CD4-positive, alpha-beta T cell (primary cell): ENCODE measurements at regions not wholly inside any gene's neighbourhood (a gene's known extent, or its start where the extent isn't known, plus 50 kb on each side); places are given as distances from the start of the nearest gene placed in this dataset.

Source experiments
- ATAC-seq: fragments of 200-7000 bp; cut with Tn5 transposase; one replicate; pipeline ENCODE4 v1.10.0; 2022; ENCODE audit warnings: mild to moderate bottlenecking; ENCODE audit not compliant: poor library complexity
- CTCF ChIA-PET: fragments of 350-600 bp; sonication (Branson Sonifier 250); formaldehyde crosslinking; loops from one replicate; lab custom pipeline; 2021; ENCODE audit warnings: antibody characterized with exemption, inconsistent platforms; lab: Charles Lee
- POLR2A ChIA-PET: fragments of 350-600 bp; sonication (Branson Sonifier 250); formaldehyde crosslinking; loops from one replicate; lab custom pipeline; 2021; ENCODE audit warnings: antibody characterized with exemption, inconsistent platforms; lab: Charles Lee
- DNase-seq, 14 experiments: peaks; one replicate each; pipeline ENCODE4 v3.0.0-alpha.2; 2013 to 2020; ENCODE audit warnings: mixed read lengths in 2 of 14
- H3K27ac ChIP-seq, 2 donors: one replicate each; pipeline versions ENCODE4 v1.5.1 to v1.7.0; 2013; ENCODE audit warnings: low read length in 2 of 2, low read depth in 1 of 2, mild to moderate bottlenecking in 1 of 2
- H3K27me3 ChIP-seq, 2 experiments: 1 replicate in 1 of 2; 2 replicates in 1 of 2; pipeline versions ENCODE4 v1.6.1 to v1.7.0; 2013; ENCODE audit warnings: low read length in 2 of 2, control low read depth in 1 of 2, mild to moderate bottlenecking in 1 of 2, moderate library complexity in 1 of 2; ENCODE audit not compliant: insufficient read depth in 2 of 2, control insufficient read depth in 1 of 2
- H3K36me3 ChIP-seq: one replicate; pipeline ENCODE4 v1.6.1; 2013; ENCODE audit warnings: low read length, control low read depth; ENCODE audit not compliant: insufficient read depth
- H3K4me1 ChIP-seq: one replicate; pipeline ENCODE4 v1.6.1; 2013; ENCODE audit warnings: low read length, control low read depth; ENCODE audit not compliant: insufficient read depth
- H3K4me3 ChIP-seq: one replicate; pipeline ENCODE4 v1.5.1; 2013; ENCODE audit warnings: mild to moderate bottlenecking, low read length, moderate library complexity
- H3K9me3 ChIP-seq, 2 experiments: 1 replicate in 1 of 2; 2 replicates in 1 of 2; pipeline versions ENCODE4 v1.6.1 to v1.7.0; 2013; ENCODE audit warnings: low read length in 2 of 2, mild to moderate bottlenecking in 2 of 2, control low read depth in 1 of 2, moderate library complexity in 1 of 2; ENCODE audit not compliant: control insufficient read depth in 1 of 2, insufficient read depth in 1 of 2
- H3K27ac Mint-ChIP-seq: one replicate; pipeline ENCODE4 v1.8.0; 2020; ENCODE audit warnings: mixed read lengths
- H3K27me3 Mint-ChIP-seq: one replicate; pipeline ENCODE4 v1.8.0; 2021; ENCODE audit warnings: mixed read lengths
- H3K36me3 Mint-ChIP-seq: one replicate; pipeline ENCODE4 v1.8.0; 2021; ENCODE audit warnings: low read depth, mixed read lengths
- H3K4me1 Mint-ChIP-seq: one replicate; pipeline ENCODE4 v1.8.0; 2021; ENCODE audit warnings: low read depth, mixed read lengths
- H3K4me3 Mint-ChIP-seq: one replicate; pipeline ENCODE4 v1.8.0; 2020; ENCODE audit warnings: mild to moderate bottlenecking, mixed read lengths
- H3K9me3 Mint-ChIP-seq: one replicate; pipeline ENCODE4 v1.8.0; 2020; ENCODE audit warnings: mixed read lengths
- intact Hi-C, 2 experiments: fragments of 100-400 bp; cut with DNase I in 1 of 2; cut with micrococcal nuclease in 1 of 2; formaldehyde crosslinking; loops; one replicate each; pipeline versions ENCODE4 v1.15.1 to v1.9.0; 2023 to 2025; cut with DNase I, micrococcal nuclease
- TF ChIP-seq, protein P1 (sequence below): fragments of 200-600 bp; IDR thresholded peaks from one replicate; pipeline ENCODE4 v1.8.0; 2022; ENCODE audit warnings: antibody characterized with exemption, mild to moderate bottlenecking

DNA sequence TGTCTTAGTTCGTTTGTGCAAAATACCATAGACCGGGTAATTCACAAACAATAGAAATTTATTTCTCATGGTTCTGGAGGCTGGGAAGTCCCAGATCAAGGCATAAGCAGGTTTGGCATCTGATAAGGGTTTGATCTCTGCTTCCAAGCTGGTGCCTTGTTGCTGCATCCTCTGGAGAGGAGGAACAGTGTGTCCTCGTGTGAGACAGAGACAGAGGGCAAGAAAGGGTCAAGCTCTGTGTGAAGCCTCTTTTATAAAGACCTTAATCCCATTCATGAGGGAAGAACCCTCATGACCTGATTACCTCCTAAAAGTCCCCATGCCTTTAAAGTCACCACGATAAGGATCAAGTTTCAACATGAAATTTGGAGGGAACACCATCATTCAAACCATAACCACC, 55.8 kb upstream of the TANC2 start:
- H3K4me1 ChIP-seq, result no peaks in the 10 kb centered on the region
- ChIA-PET CTCF (no interaction called here), POLR2A (no interaction called here)
- intact Hi-C loops, result no loop called here
- Mint-ChIP-seq H3K9me3 (no peaks in the 10 kb centered on the region), H3K4me3 (no peak overlapping the region), H3K36me3 (no peaks in the 10 kb centered on the region), H3K27me3 (peaks cover 35% of the 10 kb centered on the region), H3K27ac (no peak overlapping the region), H3K4me1 (no peaks in the 10 kb centered on the region)
- H3K36me3 ChIP-seq, result no peaks in the 10 kb centered on the region
- H3K27ac ChIP-seq, result no peak overlapping the region
- TF ChIP-seq, protein P1, sequence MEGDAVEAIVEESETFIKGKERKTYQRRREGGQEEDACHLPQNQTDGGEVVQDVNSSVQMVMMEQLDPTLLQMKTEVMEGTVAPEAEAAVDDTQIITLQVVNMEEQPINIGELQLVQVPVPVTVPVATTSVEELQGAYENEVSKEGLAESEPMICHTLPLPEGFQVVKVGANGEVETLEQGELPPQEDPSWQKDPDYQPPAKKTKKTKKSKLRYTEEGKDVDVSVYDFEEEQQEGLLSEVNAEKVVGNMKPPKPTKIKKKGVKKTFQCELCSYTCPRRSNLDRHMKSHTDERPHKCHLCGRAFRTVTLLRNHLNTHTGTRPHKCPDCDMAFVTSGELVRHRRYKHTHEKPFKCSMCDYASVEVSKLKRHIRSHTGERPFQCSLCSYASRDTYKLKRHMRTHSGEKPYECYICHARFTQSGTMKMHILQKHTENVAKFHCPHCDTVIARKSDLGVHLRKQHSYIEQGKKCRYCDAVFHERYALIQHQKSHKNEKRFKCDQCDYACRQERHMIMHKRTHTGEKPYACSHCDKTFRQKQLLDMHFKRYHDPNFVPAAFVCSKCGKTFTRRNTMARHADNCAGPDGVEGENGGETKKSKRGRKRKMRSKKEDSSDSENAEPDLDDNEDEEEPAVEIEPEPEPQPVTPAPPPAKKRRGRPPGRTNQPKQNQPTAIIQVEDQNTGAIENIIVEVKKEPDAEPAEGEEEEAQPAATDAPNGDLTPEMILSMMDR, result no peak
- no peak overlapping the region for H3K4me3 ChIP-seq
- no peaks in the 10 kb centered on the region for H3K9me3 ChIP-seq
- DNase-seq (no peak), ATAC-seq (no peak)
- H3K27me3 ChIP-seq, result peaks cover 0 to 7% of the 10 kb centered on the region in 2 experiments

DNA sequence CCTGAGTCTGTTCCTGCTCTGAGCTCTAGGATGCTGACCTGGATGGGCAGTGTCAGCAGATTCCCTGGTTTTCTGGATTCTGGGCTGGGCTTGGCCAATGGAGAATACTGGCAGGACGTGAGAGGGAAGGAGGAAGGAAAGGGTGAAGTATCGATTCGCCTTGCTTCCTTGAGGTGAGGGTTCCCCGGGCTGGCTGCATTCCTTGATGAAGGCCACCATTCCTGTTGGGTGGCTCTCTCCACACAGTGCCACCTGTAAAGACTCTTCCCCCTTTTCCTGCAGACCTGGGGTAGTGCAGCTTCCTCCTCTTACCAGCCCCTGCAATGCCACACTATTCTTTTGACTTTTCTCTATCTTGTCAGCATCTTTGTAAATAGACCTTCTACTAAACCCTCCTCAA, 58.1 kb upstream of the TANC2 start:
- Mint-ChIP-seq H3K36me3 (no peaks in the 10 kb centered on the region), H3K4me1 (no peaks in the 10 kb centered on the region), H3K9me3 (no peaks in the 10 kb centered on the region), H3K27ac (no peak overlapping the region), H3K4me3 (no peak overlapping the region), H3K27me3 (peaks cover 28% of the 10 kb centered on the region)
- no peaks in the 10 kb centered on the region for H3K4me1 ChIP-seq
- intact Hi-C loops, result no loop called here
- ChIA-PET CTCF (no interaction called here), POLR2A (no interaction called here)
- no peaks in the 10 kb centered on the region for H3K36me3 ChIP-seq
- ATAC-seq, result no peak
- H3K27me3 ChIP-seq, result peaks cover 0 to 7% of the 10 kb centered on the region in 2 experiments
- DNase-seq, result no peak
- TF ChIP-seq, protein P1, result no peak
- H3K27ac ChIP-seq, result no peak overlapping the region
- H3K9me3 ChIP-seq, result no peaks in the 10 kb centered on the region
- H3K4me3 ChIP-seq, result no peak overlapping the region

DNA sequence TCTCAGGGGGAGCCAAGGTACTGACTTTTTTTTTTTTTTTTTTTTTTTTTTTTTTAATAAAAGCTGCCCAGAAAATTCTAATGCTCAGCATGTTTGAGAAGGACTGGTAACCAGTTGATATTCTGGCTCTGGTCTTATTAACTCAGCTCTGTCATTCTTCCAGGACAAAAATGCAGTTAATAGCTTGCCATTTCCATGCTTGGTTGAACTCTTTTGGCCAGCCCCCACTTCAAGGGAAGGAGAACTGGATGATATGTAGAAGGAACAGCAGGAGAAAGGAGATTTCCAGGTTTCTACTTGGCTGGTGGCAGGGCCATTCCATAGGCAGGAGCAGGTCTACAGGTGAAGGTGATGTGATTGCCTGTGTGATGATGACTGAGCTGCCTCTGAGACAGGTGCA, 59.2 kb upstream of the TANC2 start:
- Mint-ChIP-seq H3K36me3 (no peaks in the 10 kb centered on the region), H3K4me3 (no peak overlapping the region), H3K9me3 (no peaks in the 10 kb centered on the region), H3K27me3 (peaks cover 21% of the 10 kb centered on the region), H3K4me1 (no peaks in the 10 kb centered on the region), H3K27ac (no peak overlapping the region)
- Histone ChIP-seq H3K4me3 (no peak overlapping the region), H3K27ac (no peak overlapping the region), H3K9me3 (no peaks in the 10 kb centered on the region), H3K4me1 (no peaks in the 10 kb centered on the region), H3K36me3 (no peaks in the 10 kb centered on the region), H3K27me3 (peaks cover 0 to 7% of the 10 kb centered on the region in 2 experiments)
- TF ChIP-seq, protein P1, result no peak
- ChIA-PET POLR2A (no interaction called here), CTCF (no interaction called here)
- ATAC-seq (no peak), DNase-seq (no peak)
- intact Hi-C loops, result no loop called here
